GM18870 (cell line): ENCODE measurements at regions not wholly inside any gene's neighbourhood (a gene's known extent, or its start where the extent isn't known, plus 50 kb on each side); places are given as distances from the start of the nearest gene placed in this dataset.
A peak's percentile ranks its signal among the peaks of the same experiment; 100 is the strongest.
"Not testable (repeated sequence)": the region's sequence is repeated elsewhere in the genome, so short reads cannot be mapped to it uniquely, and the experiment has no call there.

Experiments
- ATAC-seq: cut with Tn5 transposase; IDR thresholded peaks from one replicate; pipeline ENCODE4 v1.9.1; 2021; ENCODE audit warnings: moderate library complexity; ENCODE audit not compliant: unreplicated experiment

DNA sequence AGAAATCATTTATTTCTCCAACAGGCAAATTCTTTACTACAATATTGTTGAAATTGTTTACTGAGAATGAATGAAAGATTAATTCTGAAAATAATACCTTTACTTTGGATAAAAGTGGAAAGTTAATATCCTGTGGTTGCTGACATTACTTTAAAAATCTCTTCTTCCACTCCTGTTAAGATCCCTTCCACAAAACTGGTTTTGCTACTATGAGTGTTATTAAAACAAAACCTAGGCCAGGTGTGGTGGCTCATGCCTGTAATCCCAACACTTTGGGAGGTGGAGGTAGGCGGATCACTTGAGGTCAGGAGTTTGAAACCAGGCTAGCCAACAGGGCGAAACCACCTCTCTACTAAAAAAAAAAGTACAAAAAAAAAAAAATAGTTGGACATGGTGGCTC, 123.9 kb upstream of the CCDC150 start:
- ATAC-seq = no peak

DNA sequence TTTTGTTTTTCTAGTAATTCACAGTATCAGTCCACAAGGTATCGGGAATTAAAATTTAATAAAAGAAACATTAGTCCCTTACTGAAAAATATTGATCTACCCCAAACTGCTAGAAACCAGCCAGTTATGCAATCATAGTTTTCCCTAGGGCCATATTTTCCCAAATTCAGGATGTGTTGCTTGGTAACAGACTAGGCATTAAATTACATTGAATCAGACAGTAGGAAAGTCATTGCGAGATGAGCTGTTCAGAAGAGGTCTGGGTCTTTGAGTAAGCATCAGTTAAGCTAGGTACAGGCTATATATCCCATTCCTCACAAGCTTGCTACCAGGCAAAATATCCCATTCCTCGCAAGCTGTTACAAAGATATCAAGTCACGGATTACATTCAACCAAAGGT, 123.0 kb upstream of the CCDC150 start:
- ATAC-seq = no peak

DNA sequence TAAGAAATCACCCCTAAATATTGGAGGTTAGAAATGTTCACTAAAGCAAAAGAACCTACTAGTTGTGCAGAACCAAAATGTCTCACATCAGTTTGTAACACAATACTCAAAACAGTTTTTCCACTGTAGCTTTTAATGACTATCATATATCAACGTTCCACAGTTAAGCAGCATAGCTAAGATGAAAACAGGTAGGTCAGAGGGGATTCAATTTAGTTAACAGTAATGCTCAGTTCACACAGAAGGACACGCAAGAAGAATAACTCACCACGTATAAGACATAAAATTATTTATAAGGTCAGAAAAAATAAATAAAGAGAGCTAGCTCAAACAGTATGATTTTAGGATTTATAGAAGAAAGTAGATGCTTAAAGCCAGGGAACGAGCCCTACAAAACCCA, 118.9 kb upstream of the CCDC150 start:
- ATAC-seq = no peak

DNA sequence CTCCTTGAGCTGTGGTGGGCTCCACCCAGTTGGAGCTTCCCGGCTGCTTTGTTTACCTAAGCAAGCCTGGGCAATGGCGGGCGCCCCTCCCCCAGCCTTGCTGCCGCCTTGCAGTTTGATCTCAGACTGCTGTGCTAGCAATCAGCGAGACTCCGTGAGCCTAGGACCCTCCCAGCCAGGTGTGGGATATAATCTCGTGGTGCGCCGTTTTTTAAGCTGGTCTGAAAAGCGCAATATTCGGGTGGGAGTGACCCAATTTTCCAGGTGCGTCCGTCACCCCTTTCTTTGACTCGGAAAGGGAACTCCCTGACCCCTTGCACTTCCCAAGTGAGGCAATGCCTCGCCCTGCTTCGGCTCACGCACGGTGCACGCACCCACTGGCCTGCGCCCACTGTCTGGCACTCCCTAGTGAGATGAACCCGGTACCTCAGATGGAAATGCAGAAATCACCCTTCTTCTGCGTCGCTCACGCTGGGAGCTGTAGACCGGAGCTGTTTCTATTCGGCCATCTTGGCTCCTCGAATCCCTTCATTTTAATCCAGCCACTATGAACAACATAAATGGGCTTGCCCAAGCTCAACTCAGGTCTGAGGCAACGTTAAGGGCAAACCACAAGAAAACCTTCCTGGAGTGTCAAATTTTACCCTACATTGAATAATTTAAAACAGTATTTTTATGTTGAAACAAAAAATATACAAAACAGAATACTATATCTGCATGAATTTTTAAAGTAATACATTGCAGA, 112.4 kb upstream of the CCDC150 start:
- ATAC-seq = not testable (repeated sequence)

DNA sequence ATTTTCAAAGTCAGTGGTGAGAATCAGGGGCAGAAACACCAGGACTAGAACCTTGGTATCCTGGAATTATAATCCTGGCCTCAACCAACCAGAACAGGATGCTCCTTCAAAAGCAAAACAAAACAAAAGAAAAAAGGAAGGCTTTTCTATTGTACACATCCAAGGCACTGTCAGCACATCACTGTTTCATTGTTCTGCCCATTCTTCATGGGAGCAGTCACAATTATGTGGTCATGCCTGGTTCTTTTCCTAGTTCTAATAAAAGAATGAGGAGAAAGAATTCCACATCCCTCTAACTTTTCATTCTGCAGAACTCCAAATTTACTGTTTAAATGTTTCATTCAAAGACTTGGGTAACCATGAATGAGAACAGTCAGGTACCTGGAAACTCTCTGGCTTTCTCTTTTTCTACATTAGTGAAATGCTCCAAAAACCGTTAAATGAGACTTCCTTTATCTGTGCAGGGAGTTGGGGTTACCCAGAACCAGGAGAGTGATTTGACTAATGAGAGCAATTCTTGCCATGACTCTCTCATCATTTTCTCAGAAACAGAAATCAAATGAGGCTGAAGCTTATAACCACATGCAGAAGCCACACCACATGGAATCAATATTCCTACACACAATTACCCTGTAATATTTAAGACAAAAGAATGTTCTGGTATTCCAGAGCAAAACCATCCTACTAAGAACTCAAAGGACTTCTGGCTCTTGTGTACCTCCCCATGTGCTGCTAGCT, 110.9 kb upstream of the CCDC150 start:
- no peak for ATAC-seq

DNA sequence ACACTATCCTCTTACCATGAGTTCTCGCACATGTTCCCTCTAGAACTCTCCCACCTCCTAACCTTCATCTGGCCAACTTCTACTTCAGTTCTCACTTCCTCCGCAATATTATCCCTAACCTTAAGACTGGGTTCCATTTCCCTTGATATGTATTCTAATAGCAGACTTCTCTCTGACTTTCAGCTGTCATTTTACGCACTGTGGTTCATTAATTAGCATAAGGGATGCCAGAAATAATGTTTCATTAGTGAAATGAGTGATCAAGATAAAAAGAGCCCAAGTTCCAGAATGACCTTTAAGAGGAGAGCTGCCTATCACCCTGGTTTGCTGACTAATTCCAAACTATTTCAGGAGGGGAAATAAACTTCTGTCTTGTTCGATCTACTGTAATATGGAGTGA, 108.6 kb upstream of the CCDC150 start:
- ATAC-seq = peak; percentile 49

DNA sequence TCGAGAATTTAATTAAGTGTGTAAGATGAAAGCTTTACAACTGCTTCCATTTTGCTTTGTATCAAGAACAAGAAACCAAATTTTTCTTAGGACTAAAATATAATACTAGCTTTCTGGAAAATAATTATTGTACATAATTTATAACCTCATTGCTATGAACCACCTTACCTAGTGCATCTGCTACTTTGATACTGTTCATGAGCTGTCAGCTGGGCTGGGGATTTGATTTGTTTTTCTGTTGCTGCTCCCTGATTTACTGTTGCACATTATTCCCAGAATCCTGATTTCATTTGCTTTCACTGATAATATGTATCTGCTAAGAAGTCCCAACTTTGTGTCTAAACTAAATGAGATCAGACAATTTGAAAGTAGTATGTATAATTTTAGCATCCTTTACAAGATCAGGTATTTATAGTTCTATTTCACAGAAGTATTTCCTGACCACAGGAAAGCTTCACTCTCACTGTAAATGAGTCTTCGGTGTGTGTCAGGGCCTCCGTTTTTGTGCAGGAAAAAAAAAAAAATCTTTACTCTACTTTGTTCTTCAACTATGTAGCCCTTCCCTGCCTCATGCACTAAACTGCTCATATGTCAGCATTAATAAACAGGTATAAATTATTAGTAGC, 105.6 kb upstream of the CCDC150 start:
- no peak for ATAC-seq

DNA sequence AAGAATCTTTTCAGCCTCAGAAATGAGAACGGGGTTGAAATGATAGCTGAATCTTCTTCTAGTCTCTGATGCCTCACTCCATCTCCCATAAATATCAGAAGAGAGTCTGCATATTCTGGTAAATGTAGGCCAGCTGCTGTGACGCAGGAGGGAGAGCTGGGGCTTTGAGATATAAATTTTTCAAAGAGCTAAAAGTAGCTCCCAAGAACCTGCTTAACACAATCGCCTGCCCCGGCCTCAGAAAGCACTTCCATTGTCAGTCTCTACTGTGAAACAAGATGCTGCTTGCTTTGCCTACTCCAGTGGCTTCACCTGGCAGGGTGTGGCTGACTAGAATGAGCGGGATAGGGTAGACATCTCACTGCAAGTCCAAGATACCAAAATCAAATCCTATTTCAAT, 105.0 kb upstream of the CCDC150 start:
- ATAC-seq = no peak

DNA sequence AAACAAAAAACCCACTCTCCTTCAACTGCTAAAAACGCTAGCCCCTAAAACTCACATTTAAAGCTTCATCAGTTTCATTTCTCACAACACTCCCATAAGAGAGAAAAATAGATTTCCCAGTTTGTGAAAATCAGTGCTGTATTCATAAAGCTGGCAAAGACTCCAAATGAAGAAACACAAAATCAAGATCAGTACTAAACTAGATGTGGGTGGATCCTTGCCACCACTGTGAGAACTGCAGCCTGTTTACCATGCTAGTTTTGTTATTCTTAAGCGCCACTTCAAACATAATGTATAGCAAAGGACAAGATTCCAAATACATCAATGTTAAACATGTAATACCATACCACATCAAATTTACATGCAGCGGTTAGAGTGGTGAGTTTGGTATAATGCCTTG, 104.5 kb upstream of the CCDC150 start:
- no peak for ATAC-seq

DNA sequence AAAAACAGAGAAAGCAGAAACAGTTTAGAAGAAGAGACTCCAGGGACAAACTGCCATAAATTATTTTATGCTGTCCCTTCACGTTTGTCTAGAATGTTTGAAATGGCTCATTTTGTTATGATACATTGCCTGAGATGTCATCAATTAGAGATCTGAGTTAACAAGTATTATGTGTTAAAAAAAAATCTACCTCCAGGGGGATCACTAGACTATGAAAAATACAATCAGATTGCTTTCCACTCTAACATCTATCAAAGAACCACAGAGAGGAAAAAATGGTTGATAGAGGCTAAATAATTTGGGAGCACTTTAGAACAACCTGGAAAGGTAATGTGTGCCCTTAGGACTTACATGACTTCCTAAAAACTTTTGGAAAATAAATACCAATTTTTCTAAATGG, 103.8 kb upstream of the CCDC150 start:
- ATAC-seq = no peak

DNA sequence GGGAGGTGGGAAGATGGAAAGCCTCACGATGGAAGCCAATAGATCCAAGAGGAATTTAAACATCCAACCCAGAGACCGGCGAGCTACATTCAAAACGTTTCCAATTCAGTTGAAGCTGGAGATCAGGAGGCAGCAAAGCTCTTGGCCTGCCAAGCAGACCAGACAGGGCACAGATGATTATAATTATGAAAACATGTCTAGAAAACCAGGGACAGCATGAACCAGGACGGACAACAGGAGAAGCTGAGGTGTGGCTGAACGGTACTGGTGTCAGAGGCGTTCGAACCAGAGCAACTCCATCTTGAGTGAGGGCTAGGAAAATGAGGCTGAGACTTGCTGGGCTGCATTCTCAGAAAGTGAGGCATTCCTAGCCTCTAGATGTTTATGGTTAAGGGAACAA, 102.2 kb upstream of the CCDC150 start:
- ATAC-seq = no peak

DNA sequence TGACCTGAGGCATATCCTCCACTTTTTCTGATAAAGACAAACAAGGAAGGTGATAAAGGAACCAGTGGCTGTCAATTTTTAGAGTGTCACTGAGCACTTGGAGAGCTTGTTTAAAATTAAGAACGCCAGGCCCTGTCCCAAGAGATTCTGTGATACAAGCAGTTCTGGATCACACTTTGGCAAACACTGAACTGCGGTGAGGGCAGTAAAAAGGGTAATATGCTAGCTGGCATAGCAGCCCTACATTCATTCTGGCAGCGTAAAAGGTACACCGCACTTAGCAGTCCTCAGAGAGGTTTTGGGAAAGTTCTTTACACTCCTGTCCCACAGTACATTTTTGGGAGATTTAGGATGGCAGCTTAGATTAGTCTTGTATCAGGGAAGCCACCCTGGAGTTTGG, 101.3 kb upstream of the CCDC150 start:
- ATAC-seq = no peak

DNA sequence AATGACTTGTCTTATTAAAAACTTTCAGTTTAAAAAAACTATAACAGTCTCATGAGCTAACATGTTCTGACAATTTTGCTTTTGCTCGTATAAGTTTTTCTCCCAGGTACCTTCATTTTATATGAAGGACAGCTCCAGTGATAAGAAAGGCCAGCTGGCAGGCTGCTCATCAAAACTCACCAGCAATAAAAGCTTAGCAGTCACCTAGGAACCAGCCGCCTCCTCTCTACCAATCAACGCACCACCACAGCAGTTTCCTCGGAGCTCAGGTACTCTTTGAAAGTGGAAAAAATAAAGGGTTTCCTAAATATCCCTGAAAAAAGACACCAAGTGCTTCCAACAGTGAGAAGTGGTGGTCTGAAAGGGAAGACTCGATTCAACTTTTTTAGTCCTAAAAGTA, 100.9 kb upstream of the CCDC150 start:
- ATAC-seq = no peak

DNA sequence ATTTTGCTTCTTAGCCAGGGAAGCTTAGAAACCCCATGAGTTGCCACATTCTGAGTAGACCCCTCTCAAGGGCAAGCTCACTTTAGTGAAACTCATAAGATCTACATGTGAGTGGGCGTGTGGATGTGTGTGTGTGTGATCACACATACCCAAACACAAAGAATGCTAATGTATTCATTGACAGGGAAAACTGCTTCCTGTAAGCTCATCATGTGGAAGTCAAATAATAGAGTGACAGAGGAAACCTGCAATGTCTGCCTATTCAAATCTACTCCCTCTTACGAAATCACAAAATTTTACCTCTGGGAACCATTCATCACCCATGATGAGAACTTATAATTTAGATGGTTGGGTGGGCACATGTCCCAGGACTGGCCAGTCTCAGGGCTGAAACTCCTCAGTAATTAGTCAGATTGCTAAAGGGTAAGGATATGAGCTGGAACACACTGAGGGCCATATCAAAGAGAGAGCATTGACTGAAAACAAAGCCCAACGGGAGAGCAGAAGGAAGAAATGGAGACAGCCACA, 94.5 kb upstream of the CCDC150 start:
- ATAC-seq = no peak

DNA sequence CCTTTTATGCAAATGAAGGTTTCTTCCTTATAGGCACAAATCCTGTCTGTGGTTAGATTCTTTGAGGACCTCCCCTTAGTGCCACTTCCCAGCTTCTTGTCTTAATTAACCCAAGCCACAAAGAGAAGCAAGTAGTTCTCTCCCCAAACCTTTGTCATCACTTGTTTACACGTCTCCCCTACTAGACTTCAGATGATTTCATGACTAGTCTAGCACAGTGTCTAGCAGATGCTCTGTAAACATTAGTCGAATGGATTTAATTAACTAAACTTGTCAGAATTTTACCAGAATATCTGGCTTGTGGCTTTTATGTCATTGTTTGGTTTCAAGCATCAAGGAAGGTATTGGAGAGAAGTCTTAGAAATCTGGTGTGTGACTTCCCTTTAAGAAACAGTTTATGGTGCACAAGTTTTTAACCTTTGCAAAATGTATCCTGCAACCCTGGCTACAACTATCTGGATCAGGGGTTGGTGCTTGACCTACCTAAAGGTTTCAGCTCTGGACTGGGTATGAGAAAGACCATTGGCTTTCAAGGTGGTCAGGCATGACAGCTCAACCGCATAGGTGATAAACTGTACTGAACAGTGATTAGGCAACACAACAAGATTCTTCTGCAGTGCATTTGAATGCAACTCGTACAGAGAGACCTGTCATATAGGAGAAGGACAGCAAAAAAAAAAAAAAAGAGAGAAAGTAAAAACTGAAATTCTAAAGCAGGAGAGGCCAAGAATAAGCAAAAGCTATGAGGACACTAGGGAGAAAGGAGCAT, 93.2 kb upstream of the CCDC150 start:
- ATAC-seq = no peak

DNA sequence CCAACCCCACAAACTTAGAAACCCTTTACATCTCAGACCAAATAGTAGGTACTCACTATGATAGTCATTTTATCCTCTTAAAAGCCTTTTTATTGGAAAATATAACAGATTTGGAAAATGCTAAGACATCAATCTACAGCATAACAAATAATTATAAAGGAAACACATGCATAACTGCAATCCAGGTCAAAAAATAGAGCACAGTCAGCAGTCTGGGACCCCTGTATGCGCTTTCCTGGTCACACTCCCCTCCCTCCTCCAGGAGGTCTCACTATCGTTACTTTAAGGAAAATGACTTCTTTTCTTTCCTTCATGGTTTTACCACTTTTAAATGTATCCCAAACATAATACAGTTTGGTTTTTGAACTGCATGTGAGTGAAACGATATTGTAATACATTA, 90.5 kb upstream of the CCDC150 start:
- no peak for ATAC-seq

DNA sequence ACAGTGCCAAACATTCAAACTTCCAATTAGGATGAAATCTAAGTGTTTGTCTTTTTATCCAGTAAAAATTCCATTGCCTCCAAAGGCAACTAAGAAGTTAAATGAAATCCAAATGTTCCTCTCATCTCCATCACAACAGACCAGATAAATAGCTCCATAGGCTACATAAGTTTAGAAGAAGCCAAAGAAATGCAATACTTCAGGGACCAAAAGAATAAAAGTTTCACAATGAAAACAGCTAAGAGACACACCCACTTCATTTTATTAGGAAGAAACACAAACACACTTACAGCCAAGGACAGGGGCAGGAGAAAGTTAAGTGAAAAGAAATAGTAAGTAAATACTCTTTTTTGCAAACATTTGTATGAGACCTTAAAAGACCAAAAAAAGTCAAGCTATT, 88.5 kb upstream of the CCDC150 start:
- ATAC-seq = no peak

DNA sequence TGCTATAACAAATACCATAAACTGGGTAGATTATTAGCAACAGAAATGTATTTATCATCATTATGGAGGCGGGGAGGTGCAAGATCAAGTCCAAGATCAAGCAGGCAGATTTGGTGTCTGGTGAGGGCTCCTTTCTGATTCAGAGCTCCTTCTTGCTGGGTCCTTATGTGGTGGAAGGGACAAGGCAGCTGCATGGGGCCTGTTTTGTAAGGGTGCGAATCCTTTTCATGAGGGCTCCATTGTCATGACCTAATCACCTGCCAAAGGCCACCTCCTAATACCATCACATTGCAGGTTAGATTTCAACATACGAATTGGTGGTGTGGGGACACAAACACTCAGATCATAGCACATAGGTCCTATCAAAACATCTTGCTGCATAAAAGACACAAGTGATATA, 84.4 kb upstream of the CCDC150 start:
- ATAC-seq = no peak

DNA sequence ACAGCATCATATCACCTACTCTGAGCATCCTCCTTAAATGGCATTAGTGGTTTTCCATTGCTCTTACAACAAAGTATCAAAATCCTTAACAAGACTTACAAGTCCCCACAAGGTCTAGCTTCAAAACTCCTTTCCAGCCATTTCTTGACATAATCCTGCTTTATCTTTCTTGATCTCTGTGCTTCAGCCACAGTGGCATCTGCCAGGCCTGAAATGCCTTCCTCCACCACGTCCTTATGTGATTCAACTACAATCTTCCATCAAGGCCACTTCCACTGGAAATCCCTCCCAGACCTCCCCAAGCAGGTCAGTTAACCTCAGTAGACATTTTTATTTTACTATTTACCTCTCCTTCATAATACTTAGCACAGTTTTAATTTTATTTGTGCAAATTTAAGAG, 83.8 kb upstream of the CCDC150 start:
- ATAC-seq = no peak

DNA sequence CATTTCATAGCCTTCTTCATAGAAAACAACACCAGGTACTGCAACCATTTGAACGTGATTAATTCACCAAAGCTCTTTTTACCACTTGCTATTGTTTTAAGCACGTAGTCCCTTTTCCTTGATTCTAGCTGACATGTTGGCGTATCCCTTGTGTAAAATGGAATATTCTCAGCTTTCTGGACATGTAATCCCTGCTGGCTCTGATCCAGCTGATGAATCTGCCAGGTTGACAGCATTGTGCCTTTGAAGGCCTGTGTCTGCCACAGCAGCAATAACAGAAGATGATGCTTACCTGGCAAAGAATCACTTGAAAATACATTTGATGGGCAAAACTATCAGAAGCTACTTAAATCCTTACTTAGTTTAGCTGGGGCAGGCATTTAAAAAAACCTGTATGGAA, 81.0 kb upstream of the CCDC150 start:
- no peak for ATAC-seq

DNA sequence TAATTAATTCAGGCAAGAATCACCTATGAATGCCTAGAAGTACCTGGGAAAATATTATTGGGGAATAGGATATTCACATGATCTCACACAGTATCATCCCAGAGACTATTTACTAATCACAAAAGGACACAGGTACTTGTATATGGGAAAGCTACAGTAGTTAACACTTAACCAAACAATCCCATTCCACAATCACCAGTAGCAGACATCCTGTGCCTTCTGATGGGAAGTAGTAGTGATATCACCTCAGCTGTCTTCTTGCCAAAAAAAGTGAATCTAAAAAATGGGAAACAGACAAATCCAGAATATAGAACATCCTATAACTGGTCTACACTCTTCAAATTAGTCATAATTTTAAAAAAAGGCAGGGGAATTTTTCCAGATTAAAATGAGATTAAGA, 75.6 kb upstream of the CCDC150 start:
- ATAC-seq = no peak
